A549 (cell line): ENCODE measurements at regions not wholly inside any gene's neighbourhood (a gene's known extent, or its start where the extent isn't known, plus 50 kb on each side); places are given as distances from the start of the nearest gene placed in this dataset.

Experiments
- CHD2 ChIP-seq: fragments of 150-350 bp; IDR thresholded peaks from 2 replicates; pipeline ENCODE4 v1.6.1; 2014; ENCODE audit warnings: low read length; ENCODE audit not compliant: partially characterized antibody
- EP300 ChIP-seq, 2 experiments: fragments of >200 bp; sonication (Bioruptor Twin); formaldehyde crosslinking; IDR thresholded peaks; 2 replicates in 1 of 2; 3 replicates in 1 of 2; pipeline ENCODE4 v1.6.1; 2016 to 2017
- JUN ChIP-seq, 2 experiments: fragments of >200 bp; sonication (Bioruptor Twin); formaldehyde crosslinking; IDR thresholded peaks; 2 replicates in 1 of 2; 3 replicates in 1 of 2; pipeline ENCODE4 v1.6.1; 2016 to 2017
- KDM1A ChIP-seq: fragments of 200-600 bp; sonication (generic); IDR thresholded peaks from 2 replicates; pipeline ENCODE4 v1.6.1; 2016; ENCODE audit warnings: low read depth, mild to moderate bottlenecking
- MAX ChIP-seq: IDR thresholded peaks from 2 replicates; pipeline ENCODE4 v1.6.1; 2012
- POLR2A ChIP-seq: IDR thresholded peaks from 2 replicates; pipeline ENCODE4 v1.6.1; 2012; ENCODE audit warnings: mild to moderate bottlenecking, low read length
- POLR2AphosphoS2 ChIP-seq: conservative IDR thresholded peaks from 2 replicates; pipeline ENCODE4 v1.6.1; 2012; ENCODE audit warnings: low read length, improper control_type of control experiment, inconsistent platforms
- RAD21 ChIP-seq, 2 experiments: fragments of >200 bp in 1 of 2; sonication (Bioruptor Twin) in 1 of 2; formaldehyde crosslinking in 1 of 2; IDR thresholded peaks in 1 of 2; conservative IDR thresholded peaks in 1 of 2; 2 replicates in 1 of 2; 3 replicates in 1 of 2; pipeline ENCODE4 v1.6.1; 2012 to 2018; ENCODE audit warnings: inconsistent platforms in 1 of 2
- TP53 ChIP-seq: fragments of 250-450 bp; sonication (Bioruptor Pico); IDR thresholded peaks from 2 replicates; pipeline ENCODE4 v1.5.0; 2021; ENCODE audit warnings: mild to moderate bottlenecking, moderate library complexity
- ZSCAN20 ChIP-seq: fragments of 250-450 bp; sonication (Bioruptor Pico); IDR thresholded peaks from 2 replicates; pipeline ENCODE4 v1.8.0; 2022; ENCODE audit warnings: mild to moderate bottlenecking, moderate library complexity
- TF ChIP-seq, protein P1 (sequence below): fragments of >200 bp; sonication (Bioruptor Twin); formaldehyde crosslinking; IDR thresholded peaks from 3 replicates; pipeline ENCODE4 v1.5.1; 2016
- TF ChIP-seq, protein P2 (sequence below): fragments of 450-650 bp; IDR thresholded peaks from 2 replicates; pipeline ENCODE4 v1.6.1; 2014; ENCODE audit warnings: antibody characterized with exemption
- TF ChIP-seq, protein P3 (sequence below): fragments of 150-350 bp; IDR thresholded peaks from 2 replicates; pipeline ENCODE4 v1.6.1; 2014; ENCODE audit warnings: low read depth, mild to moderate bottlenecking, low read length

DNA sequence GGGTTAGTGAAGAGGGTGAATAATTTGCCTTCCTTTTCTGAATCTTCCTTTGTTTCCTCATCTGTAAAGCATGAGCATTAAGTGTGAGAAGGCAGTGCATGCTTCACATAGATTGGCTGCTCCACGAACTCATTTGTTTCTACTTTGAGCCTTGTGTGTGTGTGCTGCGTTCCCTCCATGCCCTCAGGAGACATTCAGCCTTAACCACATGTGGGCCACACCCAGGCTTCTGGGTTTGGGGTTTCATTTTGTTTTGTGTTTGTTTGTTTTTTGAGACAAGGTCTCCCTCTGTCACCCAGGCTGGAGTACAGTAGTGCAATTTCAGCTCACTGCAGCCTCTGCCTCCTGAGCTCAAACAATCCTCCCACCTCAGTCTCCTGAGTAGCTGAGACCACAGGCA is 843.3 kb downstream of the GALR1 start:
- TF ChIP-seq TP53 (CRISPR knock-in tag): no peak
- TF ChIP-seq CHD2: no peak
- TF ChIP-seq POLR2A: no peak
- TF ChIP-seq, protein P1, sequence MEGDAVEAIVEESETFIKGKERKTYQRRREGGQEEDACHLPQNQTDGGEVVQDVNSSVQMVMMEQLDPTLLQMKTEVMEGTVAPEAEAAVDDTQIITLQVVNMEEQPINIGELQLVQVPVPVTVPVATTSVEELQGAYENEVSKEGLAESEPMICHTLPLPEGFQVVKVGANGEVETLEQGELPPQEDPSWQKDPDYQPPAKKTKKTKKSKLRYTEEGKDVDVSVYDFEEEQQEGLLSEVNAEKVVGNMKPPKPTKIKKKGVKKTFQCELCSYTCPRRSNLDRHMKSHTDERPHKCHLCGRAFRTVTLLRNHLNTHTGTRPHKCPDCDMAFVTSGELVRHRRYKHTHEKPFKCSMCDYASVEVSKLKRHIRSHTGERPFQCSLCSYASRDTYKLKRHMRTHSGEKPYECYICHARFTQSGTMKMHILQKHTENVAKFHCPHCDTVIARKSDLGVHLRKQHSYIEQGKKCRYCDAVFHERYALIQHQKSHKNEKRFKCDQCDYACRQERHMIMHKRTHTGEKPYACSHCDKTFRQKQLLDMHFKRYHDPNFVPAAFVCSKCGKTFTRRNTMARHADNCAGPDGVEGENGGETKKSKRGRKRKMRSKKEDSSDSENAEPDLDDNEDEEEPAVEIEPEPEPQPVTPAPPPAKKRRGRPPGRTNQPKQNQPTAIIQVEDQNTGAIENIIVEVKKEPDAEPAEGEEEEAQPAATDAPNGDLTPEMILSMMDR: no peak
- TF ChIP-seq, protein P2, sequence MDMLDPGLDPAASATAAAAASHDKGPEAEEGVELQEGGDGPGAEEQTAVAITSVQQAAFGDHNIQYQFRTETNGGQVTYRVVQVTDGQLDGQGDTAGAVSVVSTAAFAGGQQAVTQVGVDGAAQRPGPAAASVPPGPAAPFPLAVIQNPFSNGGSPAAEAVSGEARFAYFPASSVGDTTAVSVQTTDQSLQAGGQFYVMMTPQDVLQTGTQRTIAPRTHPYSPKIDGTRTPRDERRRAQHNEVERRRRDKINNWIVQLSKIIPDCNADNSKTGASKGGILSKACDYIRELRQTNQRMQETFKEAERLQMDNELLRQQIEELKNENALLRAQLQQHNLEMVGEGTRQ: no peak
- TF ChIP-seq, protein P3, sequence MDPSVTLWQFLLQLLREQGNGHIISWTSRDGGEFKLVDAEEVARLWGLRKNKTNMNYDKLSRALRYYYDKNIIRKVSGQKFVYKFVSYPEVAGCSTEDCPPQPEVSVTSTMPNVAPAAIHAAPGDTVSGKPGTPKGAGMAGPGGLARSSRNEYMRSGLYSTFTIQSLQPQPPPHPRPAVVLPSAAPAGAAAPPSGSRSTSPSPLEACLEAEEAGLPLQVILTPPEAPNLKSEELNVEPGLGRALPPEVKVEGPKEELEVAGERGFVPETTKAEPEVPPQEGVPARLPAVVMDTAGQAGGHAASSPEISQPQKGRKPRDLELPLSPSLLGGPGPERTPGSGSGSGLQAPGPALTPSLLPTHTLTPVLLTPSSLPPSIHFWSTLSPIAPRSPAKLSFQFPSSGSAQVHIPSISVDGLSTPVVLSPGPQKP: no peak
- no peak for TF ChIP-seq POLR2AphosphoS2
- no peak for TF ChIP-seq KDM1A
- TF ChIP-seq MAX: no peak
- no peak for TF ChIP-seq JUN (IDR thresholded peaks at IDR 0.05)
- TF ChIP-seq EP300 (IDR thresholded peaks at IDR 0.05): no peak
- TF ChIP-seq ZSCAN20: no peak
- TF ChIP-seq RAD21 (conservative IDR thresholded peaks at IDR 0.05 in 1 of 2, IDR thresholded peaks at IDR 0.05 in 1 of 2): no peak
